ENCODE measurements at regions not wholly inside any gene's neighbourhood (a gene's known extent, or its start where the extent isn't known, plus 50 kb on each side); places are given as distances from the start of the nearest gene placed in this dataset.

DNA sequence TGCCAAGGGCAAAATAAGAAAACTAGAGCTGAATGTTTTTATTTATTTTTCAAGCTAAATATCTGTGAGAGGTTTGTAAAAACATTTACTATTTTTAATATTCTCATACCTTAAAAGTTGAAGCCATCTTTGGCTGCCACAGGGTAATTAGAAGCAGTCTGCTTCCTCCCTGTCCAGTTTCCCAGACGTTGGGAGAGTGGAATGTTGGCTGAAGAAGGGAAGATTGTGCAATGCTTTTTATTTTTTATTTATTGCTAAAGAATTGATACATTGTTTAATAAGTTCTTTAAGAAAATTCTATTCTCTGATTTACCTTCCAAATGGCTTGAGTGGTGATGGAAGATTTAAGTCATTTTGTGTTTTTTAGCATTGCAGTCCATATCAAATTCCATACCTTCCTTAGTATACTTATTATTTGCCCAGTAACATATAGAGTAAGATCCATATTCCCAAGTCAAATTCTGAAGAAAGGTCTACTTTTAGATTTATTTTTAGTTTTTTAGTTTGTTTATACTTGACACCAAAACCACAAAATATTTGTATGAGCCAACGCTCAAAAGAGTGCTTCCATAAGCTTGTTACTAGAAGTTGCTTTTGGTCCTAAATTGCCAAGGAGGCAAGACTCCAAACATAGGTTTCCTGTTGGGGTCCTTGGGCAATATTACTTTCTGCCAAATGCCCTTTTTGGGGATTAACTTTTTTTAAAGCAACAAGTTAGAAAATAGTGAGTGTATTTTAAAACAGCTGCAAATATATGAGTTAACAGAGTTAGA, 124.0 kb upstream of the CPM start:
- peak; percentile 57 for ATAC-seq
- intact Hi-C loops (cut with DNase I), result no loop called here
- DNase-seq (ENCODE audit: low spot score), result no peak

DNA sequence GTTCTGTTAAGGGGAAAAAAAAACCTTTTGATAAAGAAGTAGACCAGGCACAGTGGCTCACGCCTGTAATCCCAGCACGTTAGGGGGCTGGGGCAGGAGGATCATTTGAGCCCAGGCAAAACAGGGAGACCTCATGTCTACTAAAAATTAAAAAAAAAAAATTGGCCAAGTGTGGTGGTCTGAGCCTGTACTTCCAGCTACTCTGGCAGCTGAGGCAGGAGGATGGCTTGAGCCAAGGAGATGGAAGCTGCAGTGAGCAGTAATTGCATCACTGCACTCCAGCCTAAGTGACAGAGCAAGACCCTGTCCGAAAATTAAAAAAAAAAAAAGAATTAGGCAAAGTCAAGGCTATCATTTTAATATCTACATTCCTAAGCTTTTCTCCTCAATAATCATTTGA, 124.8 kb upstream of the CPM start:
- no peak for DNase-seq (ENCODE audit: low spot score)
- no peak for ATAC-seq
- intact Hi-C loops (cut with DNase I), result no loop called here

DNA sequence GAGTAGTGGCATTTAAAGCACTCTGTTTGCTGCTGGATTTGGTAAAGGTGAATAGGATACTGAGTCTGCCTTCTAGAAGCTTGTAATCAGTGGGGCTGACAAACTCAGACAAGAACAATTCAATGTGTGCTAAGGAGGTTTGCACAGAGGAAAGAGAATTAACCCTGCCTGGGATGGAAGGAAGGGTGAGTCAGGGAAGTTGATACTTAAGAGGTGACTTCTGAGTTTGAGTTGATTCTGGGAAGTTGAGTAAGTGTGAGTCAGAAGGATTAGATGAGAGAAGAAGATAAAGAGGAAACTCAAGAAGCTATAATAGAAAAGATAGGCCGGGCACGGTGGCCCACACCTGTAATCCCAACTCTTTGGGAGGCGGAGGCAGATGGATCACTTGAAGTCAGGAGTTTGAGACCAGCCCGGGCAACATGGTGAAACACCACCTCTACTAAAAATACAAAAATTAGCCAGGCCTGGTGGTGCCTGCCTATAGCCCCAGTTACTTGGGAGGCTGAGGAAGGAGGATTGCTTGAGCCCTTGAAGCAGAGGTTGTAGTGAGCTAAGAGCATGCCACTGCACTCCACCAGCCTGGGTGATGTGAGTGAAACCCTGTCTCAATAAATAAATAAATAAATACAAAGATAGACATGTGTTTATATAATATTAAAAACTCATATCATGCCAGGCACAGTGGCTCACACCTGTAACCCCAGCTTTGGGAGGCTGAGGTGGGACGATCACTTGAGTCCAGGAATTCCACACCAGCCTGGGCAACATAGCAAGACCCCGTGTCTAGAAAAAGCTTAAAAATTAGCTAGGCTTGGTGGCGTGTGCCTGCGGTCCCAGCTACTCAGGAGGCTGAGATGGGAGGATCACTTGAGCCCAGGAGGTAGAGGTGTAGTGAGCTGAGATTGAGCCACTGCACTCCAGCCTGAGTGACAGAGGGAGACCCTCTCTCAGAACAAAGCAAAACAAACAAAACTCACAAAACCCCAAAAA, 126.8 kb upstream of the CPM start:
- DNase-seq (ENCODE audit: low spot score), result no peak
- intact Hi-C loops (cut with DNase I), result loop anchor here (10.0 kb wide), 1 partner anchor 195 kb away; no protein-coding TSS in a partner anchor
- no peak for ATAC-seq

DNA sequence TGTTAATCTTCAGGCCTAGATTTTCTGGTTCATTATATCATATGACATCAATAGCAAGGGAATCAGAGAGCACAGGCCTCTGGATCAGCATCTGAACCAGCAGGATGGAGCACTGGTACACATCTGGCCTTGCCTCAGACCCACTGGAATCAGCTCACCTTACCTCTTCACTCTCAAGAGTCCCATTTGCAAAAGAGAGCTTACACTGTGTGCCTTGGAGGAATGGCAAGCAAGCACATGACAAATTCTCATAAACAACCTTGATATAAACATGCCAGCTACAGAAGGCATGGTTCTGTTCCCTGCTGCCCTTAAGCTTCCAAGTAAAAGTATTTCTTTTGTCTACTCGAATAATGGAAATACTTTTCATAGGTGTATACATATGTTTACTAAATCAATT, 128.6 kb upstream of the CPM start:
- DNase-seq (ENCODE audit: low spot score), result no peak
- intact Hi-C loops (cut with DNase I), result loop anchor here (10.0 kb wide), 1 partner anchor 197 kb away; no protein-coding TSS in a partner anchor
- no peak for ATAC-seq

DNA sequence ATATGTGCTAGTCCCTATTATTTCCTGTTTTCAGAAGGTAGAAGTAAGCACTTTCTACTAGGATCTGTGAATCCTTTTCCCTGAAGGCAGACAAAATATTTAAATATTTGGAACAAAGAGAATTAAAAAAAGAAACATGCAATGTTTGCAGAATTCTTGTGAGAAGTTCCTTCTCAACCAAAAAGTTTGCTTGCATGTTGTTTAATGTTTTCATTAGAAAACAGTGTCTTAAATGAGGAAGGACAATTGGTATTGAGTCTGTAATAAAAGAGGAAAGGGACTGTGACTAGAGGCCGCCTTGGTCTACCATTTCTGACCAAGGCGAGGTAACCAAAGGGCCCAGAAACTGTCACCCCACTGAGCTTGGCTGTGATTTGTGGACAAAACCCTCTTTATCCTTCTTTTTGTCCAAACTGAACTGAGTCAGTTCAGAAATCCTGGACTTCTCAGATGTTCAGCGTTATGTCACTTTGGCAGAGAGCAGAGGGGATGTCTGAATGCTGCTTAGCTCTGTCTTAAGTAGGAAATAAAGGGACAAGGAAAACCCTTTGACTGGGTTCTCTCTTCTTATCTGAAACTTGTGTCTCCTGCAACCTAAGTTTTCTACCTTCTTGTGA, 129.8 kb upstream of the CPM start:
- peak; percentile 42 for ATAC-seq
- DNase-seq (ENCODE audit: low spot score), result no peak
- intact Hi-C loops (cut with DNase I), result loop anchor here (10.0 kb wide), 1 partner anchor 198 kb away; no protein-coding TSS in a partner anchor

DNA sequence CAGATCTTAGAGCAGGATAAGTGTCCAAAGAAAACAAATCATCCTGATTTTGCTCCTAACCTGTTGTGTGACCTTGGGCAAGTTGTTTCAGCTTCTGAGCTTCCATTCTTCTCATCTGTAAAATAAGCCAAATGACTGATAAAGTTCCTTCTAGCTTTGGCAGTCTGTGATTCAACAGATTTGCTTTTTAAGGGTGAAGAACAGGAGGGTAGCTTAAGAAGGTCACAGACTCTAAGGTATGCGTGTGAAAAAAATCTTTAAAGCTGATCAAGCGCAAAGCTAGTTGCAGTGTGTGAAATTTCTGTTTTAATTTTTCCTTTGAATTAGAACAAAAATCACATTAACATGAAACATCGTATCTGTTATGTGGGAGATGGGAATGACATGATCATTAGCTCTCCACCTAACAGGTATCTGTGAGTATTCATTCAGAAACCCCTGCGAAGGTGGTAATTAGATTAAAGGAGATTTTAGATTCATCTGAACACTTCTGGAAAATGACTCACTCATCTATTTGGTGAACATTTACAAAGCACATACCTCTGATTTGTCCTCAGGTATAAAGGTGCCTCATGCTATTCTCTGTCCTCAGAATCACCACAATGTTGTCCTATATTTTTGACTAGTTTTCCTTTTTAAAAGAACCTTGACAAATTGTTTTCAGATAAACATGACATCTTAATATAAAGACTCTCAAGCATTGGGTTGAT, 131.9 kb upstream of the CPM start:
- DNase-seq (ENCODE audit: low spot score) (no peak), ATAC-seq (no peak)
- intact Hi-C loops (cut with DNase I), result loop anchor here (10.0 kb wide), 1 partner anchor 200 kb away; no protein-coding TSS in a partner anchor

DNA sequence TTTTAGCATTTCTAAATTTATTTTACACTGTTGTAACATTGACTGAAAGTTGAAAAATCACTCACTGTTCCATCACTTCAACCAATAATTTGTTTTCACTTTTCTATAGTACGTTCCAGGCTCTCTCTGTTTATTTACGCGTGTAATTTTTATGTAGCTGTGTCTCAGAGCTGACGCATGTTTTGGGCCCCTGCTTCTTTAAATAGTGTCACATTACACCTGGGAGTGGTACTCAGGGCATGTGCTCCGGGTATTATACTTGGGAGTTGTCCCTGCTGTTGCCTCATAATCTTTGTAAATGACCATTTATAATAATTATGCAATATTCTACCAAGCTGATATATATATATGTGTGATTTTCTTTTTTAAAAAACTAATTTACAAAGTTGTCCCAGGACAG, 132.8 kb upstream of the CPM start:
- no peak for DNase-seq (ENCODE audit: low spot score)
- no peak for ATAC-seq
- intact Hi-C loops (cut with DNase I), result loop anchor here (10.0 kb wide), 1 partner anchor 201 kb away; no protein-coding TSS in a partner anchor

DNA sequence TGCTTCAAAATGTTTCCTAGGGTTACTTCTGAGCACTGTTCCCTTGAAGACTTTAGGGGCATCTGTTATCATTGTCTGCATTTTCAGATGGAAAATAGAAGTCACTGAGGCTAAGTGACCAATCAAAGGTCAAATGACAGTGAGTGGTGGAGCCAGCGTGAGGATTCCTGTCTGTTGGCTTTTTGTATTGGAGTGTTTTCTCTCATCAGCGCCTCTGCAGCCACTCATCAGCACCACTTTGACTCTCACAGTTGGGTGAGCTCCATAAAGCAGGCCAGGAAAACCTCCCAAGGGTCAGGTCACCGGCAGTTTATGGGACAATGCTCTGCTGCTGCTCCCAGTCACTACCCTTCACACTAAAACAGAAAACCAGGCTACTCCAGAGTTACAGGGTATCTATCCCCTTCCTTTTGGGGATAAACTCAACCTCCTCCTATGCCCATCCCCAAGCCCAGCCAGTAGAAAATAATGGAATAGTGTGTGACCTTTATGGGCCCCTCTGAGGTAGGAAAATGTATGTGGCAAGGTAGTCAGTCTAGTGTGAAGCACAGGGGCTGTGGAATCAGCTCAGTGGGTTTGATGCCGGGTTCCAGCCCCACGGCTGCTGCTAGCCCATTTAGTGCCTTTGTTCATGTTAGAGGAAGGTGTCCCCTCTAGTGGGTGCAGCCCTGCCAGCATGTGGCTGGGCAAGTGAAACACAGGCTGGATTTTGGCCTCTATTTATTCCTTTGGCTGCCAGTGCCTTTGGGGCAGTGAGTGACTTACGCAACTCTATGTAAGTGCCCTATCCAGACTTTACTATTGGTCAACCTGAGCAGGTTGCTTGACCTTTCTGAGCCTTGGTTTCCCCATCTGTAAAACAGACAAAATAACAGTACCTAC, 133.8 kb upstream of the CPM start:
- DNase-seq (ENCODE audit: low spot score) (no peak), ATAC-seq (no peak)
- intact Hi-C loops (cut with DNase I), result loop anchor here (10.0 kb wide), 1 partner anchor 202 kb away; no protein-coding TSS in a partner anchor

DNA sequence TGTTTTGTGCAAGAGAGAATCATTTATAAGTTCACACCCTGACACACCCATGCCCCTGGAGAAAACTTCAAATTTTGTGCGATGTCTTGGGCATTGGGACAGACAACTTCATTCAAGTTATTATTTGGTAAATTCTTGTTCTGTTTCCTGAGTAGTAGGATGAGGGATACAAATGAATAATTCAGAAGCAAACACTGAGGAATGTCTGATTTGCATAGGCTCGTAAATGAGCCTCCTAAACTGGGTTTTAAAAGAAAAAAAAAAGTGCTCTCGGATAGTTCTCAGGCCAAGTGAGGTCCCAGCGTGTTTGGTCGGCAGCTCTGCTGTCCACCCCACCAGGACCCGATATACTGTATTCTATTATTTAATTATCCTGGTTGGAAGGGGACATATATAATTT, 134.7 kb upstream of the CPM start:
- intact Hi-C loops (cut with DNase I), result loop anchor here (10.0 kb wide), 1 partner anchor 203 kb away; no protein-coding TSS in a partner anchor
- DNase-seq (ENCODE audit: low spot score) (no peak), ATAC-seq (no peak)

DNA sequence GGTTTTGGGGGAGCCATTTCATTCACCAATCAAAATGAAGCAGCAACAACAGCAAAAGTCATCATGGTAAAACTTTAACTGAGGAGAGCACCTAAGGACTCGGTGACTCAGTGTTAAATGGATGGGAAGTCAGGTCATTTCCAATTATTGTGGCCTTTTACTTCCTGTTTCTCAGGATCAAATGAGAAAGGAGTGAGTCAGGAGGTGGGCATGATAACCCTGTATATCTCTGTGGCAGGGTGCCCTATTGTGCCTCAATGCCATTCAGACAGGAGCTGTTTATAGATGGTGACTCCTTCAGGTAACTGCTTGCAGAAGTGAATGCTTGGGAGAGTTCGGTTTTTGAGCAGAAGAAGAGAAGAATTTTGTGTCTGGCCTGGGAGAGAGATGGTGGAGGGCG, 135.5 kb upstream of the CPM start:
- intact Hi-C loops (cut with DNase I), result loop anchor here (10.0 kb wide), 1 partner anchor 204 kb away; no protein-coding TSS in a partner anchor
- DNase-seq (ENCODE audit: low spot score) (no peak), ATAC-seq (no peak)

DNA sequence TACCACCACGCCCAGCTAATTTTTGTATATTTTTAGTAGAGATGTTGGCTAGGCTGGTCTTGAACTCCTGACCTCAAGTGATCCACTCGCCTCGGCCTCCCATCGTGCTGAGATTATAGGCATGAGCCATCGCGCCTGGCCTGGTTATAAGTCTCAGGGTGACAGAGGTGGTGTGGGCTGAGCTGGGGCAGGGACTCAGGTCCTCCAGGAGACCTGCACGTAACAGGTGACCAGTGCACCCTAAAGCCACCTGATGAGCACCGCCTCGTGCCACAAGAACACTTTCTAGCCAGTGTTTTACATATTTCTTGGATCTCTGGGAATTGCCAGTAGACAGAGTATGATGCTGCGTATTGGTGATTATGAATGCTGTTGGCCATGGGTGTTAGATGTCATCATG, 136.5 kb upstream of the CPM start:
- intact Hi-C loops (cut with DNase I), result loop anchor here (10.0 kb wide), 1 partner anchor 205 kb away; no protein-coding TSS in a partner anchor
- ATAC-seq, result no peak

DNA sequence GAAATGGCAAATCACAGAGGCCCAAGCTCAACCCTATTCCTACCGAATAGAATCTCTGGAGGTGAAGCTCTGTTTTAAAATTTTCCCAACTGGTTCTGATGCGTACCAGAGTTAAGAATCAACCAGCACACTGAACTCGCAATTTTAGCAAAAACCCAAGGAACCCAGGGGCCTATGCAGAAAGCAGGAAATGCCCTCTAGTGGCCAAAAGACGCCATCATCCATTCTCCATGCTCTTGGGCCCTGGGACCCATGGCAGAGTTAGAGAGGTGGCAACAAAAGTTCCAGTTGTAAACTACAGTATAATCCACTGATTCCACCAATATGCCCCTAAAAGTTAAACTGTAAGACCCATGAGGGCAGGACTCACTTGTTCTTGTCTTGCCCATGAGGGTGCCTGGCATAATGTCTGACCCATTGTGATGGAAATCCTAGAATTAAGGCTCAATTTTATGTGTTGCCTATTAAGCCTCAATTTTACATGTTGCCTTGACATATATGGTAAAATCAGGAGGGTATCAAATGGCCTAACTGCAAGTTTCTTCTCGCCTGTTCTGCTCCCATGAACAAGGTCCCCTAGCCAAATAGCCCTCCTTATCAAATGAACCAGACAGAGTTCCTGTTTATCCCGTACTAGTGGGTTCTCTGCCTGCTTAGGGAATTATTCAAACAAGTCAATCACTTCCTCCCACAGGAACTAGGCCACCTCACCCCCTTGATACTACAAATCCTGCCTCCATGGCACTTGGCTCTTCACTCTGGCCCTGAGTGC, 137.5 kb upstream of the CPM start:
- peak; percentile 75 for DNase-seq (ENCODE audit: low spot score)
- ATAC-seq, result peak; percentile 93
- intact Hi-C loops (cut with DNase I), result no loop called here

More for the DNA sequence above, 136.5 kb upstream of the CPM start:
- no peak for DNase-seq (ENCODE audit: low spot score)

DNA sequence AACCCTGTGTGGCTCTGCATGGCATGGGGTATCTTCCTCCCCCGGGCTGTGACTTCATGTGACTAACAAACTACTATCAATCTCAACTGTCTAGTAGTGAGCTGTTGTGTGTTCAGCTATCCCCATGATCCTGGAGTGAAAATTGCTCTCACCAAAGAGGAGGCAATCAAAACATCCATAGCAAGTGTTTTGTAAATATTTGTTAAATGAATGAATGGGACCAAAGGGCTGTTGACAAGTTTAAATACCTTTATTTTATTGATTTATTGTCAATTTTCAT, 138.1 kb upstream of the CPM start:
- DNase-seq (ENCODE audit: low spot score) (no peak), ATAC-seq (no peak)
- intact Hi-C loops (cut with DNase I), result no loop called here

DNA sequence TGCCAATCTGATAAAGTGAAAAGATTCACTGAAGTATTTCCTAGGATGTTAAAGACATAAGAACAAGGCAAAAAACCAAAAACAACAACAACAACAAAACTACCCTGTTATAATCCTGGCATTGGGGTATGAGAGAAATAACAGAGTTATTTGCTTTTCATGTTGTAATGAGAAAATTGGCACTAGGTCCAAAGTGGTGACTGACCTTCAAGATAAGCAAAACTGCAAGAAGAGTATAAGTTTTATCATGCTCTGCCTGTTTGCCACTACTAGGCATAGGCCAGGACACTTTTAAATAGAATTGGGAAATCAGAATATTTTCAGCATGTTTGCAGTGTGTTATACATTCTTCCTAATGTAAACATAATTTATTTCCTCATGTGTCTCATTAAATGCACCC, 140.1 kb upstream of the CPM start:
- no peak for ATAC-seq

DNA sequence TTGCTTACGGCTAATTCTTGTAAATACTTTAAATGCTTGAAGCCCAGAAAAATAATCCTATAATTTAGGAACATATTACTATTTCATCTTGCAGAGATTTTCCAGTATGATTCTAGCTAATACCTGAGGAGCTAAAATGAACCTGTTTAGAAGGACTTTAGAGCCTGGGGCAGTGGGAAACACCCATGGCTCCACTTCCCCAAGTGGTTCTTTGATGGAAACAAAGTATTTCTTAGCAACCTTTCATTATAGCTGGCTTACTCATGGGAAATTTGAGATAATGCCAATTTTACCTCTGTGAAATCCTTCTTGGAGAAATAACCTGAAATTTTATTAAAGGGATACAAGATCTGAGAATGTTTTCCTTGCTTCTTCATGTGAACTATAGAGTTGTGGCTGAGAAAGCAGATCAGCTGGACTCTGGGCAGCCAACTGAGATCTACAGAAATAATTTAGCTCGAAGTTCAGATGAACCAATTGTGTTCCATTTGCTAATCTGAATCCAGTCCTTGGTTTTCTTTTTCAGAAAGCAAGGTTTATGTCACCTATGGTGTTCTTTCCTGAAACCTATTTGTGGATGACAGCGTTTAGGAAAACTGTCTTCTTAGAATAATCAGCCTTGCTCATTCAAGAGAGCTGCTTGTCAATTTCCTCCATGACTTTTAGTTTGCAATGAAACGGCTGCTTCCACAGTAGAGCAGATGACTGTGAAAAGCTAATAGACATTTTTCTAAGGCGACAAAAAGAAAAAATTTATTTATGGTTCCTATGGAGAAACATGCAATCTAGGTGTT, 141.8 kb upstream of the CPM start:
- no peak for ATAC-seq
- intact Hi-C loops (cut with DNase I), result no loop called here
- DNase-seq (ENCODE audit: low spot score), result no peak

More for the DNA sequence above, 140.1 kb upstream of the CPM start:
- DNase-seq (ENCODE audit: low spot score), result no peak
- intact Hi-C loops (cut with DNase I), result no loop called here

DNA sequence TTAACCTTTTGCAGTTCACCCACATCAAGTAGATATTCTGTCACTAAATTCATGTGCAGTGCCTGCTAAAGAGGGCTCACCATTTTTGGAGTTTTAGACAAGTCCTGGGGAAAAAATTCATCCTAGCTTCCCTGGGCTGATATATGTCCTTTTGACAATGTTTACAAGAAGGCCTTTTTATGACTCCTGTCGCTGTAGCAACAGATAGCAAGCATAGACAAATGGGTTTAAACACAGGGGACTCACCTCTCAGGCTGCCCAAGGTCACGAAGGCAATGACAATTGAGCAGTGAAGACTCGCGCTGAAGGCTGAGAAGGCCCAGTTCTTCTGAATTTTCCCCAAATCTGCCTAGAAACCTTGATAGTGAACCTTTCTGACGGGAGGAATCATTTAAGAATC, 150.7 kb upstream of the CPM start:
- ATAC-seq (no peak), DNase-seq (ENCODE audit: low spot score) (no peak)
- intact Hi-C loops (cut with DNase I), result no loop called here
